Neuronal stem cell (in vitro differentiated cells): ENCODE measurements at regions not wholly inside any gene's neighbourhood (a gene's known extent, or its start where the extent isn't known, plus 50 kb on each side); places are given as distances from the start of the nearest gene placed in this dataset.
A peak's percentile ranks its signal among the peaks of the same experiment; 100 is the strongest.

ENCODE experiments used
- DNase-seq: peaks from one replicate; pipeline ENCODE4 v3.0.0-alpha.2; 2013; ENCODE audit warnings: low spot score
- H2AFZ ChIP-seq: one replicate; pipeline ENCODE4 v1.6.1; 2013; ENCODE audit warnings: mild to moderate bottlenecking, low read length, inconsistent platforms
- H2AK5ac ChIP-seq: 2 replicates; pipeline ENCODE4 v1.6.1; 2013; ENCODE audit warnings: low read depth, mild to moderate bottlenecking, inconsistent platforms, low read length, moderate library complexity, mixed read lengths
- H2BK120ac ChIP-seq: 2 replicates; pipeline ENCODE4 v1.6.1; 2013; ENCODE audit warnings: low read depth, mild to moderate bottlenecking, inconsistent platforms, low read length, moderate library complexity, mixed read lengths
- H2BK12ac ChIP-seq: one replicate; pipeline ENCODE4 v1.6.1; 2013; ENCODE audit warnings: low read length, inconsistent platforms
- H2BK15ac ChIP-seq: 2 replicates; pipeline ENCODE4 v1.6.1; 2013; ENCODE audit warnings: mild to moderate bottlenecking, low read length, inconsistent platforms, mixed read lengths
- H2BK5ac ChIP-seq: one replicate; pipeline ENCODE4 v1.6.1; 2013; ENCODE audit warnings: inconsistent platforms, mild to moderate bottlenecking, low read length, moderate library complexity
- H3K14ac ChIP-seq: one replicate; pipeline ENCODE4 v1.6.1; 2013; ENCODE audit warnings: low read length, inconsistent platforms
- H3K18ac ChIP-seq: 2 replicates; pipeline ENCODE4 v1.6.1; 2013; ENCODE audit warnings: low read length, inconsistent platforms
- H3K23ac ChIP-seq: 2 replicates; pipeline ENCODE4 v1.6.1; 2013; ENCODE audit warnings: low read depth, mild to moderate bottlenecking, mixed read lengths, low read length, inconsistent platforms; ENCODE audit not compliant: poor library complexity
- H3K27ac ChIP-seq: replicated peaks from 3 replicates; pipeline ENCODE4 v1.5.1; 2013; ENCODE audit warnings: low read length, inconsistent platforms
- H3K27me3 ChIP-seq, 3 experiments: 2 replicates each; pipeline ENCODE4 v1.6.1; 2013; ENCODE audit warnings: low read length in 3 of 3, mild to moderate bottlenecking in 2 of 3, inconsistent platforms in 1 of 3, low read depth in 1 of 3, mixed read lengths in 1 of 3, moderate library complexity in 1 of 3; ENCODE audit not compliant: control insufficient read depth in 3 of 3, insufficient read depth in 3 of 3
- H3K36me3 ChIP-seq, 2 donors: replicated peaks in 1 of 2; 2 replicates each; pipeline ENCODE4 v1.6.1; 2013; ENCODE audit warnings: low read length in 2 of 2; ENCODE audit not compliant: control insufficient read depth in 2 of 2, insufficient read depth in 2 of 2
- H3K4ac ChIP-seq: 2 replicates; pipeline ENCODE4 v1.6.1; 2013; ENCODE audit warnings: inconsistent platforms, mild to moderate bottlenecking, low read length, moderate library complexity
- H3K4me1 ChIP-seq, 2 donors: 1 replicate in 1 of 2; 2 replicates in 1 of 2; pipeline ENCODE4 v1.6.1; 2013; ENCODE audit warnings: low read length in 2 of 2, low read depth in 1 of 2; ENCODE audit not compliant: control insufficient read depth in 2 of 2, insufficient read depth in 1 of 2
- H3K4me2 ChIP-seq: one replicate; pipeline ENCODE4 v1.6.1; 2013; ENCODE audit warnings: mild to moderate bottlenecking, low read length, inconsistent platforms; ENCODE audit not compliant: insufficient read depth, poor library complexity, severe bottlenecking
- H3K4me3 ChIP-seq, 2 donors: 2 replicates each; pipeline ENCODE4 v1.5.1; 2013; ENCODE audit warnings: low read length in 2 of 2, mild to moderate bottlenecking in 2 of 2, inconsistent platforms in 1 of 2, moderate library complexity in 1 of 2
- H3K79me1 ChIP-seq: one replicate; pipeline ENCODE4 v1.6.1; 2013; ENCODE audit warnings: low read depth, mild to moderate bottlenecking, inconsistent platforms, low read length, moderate library complexity
- H3K9ac ChIP-seq: one replicate; pipeline ENCODE4 v1.6.1; 2013; ENCODE audit warnings: mild to moderate bottlenecking, low read depth, low read length, inconsistent platforms; ENCODE audit not compliant: poor library complexity
- H3K9me3 ChIP-seq, 2 donors: replicated peaks in 1 of 2; 2 replicates each; pipeline versions ENCODE3 to v1.6.1; 2013; ENCODE audit warnings: low read length in 2 of 2, mild to moderate bottlenecking in 2 of 2, inconsistent platforms in 1 of 2, low read depth in 1 of 2, mixed read lengths in 1 of 2, moderate library complexity in 1 of 2; ENCODE audit not compliant: control insufficient read depth in 2 of 2, insufficient read depth in 1 of 2
- H4K8ac ChIP-seq: one replicate; pipeline ENCODE4 v1.6.1; 2013; ENCODE audit warnings: low read depth, mild to moderate bottlenecking, inconsistent platforms, low read length, moderate library complexity
- H4K91ac ChIP-seq: one replicate; pipeline ENCODE4 v1.6.1; 2013; ENCODE audit warnings: low read length, low read depth, mild to moderate bottlenecking, inconsistent platforms; ENCODE audit not compliant: poor library complexity
- WGBS, 2 donors: extraction: QIAGEN DNeasy Blood & Tissue Kit; methylation state at CpG; one replicate each; pipeline ENCODE4 v1.1.7; 2013; ENCODE audit warnings: missing lambda C conversion rate in 2 of 2, mixed read lengths in 1 of 2; ENCODE audit not compliant: insufficient read length in 2 of 2, insufficient replicate concordance in 1 of 2; ENCODE audit errors: extremely low coverage in 2 of 2; 5-methylcytosine and 5-hydroxymethylcytosine counted together

- Histone ChIP-seq H3K27ac (no peak overlapping the region), H2BK5ac (no peak overlapping the region), H3K4me3 (no peak overlapping the region), H3K4ac (no peak overlapping the region), H3K9ac (no peak overlapping the region), H2BK12ac (no peak overlapping the region), H3K18ac (no peak overlapping the region), H3K23ac (no peak overlapping the region), H3K36me3 (no peaks in the 10 kb centered on the region), H3K4me1 (no peaks in the 10 kb centered on the region), H3K9me3 (no peaks in the 10 kb centered on the region), H4K91ac (no peak overlapping the region), H3K79me1 (no peaks in the 10 kb centered on the region), H2BK120ac (no peak overlapping the region), H2AFZ (peak overlapping the region; percentile 22), H2BK15ac (no peak overlapping the region), H4K8ac (no peak overlapping the region), H3K14ac (no peak overlapping the region), H2AK5ac (no peak overlapping the region), H3K4me2 (no peak overlapping the region), H3K27me3 (no peaks in the 10 kb centered on the region)
- no CpG with 5 or more reads among the region's 11 CpGs for WGBS, 2 donors
- no peak for DNase-seq
These were observed 52.0 kb upstream of the HBS1L start for GRCh38 chr6:135106611-135107010.

GRCh38 chr6:135105710-135106109 is 51.1 kb upstream of the HBS1L start:
- Histone ChIP-seq H3K4ac (no peak overlapping the region), H2BK15ac (no peak overlapping the region), H3K23ac (no peak overlapping the region), H2AFZ (no peak overlapping the region), H3K36me3 (no peaks in the 10 kb centered on the region), H2BK12ac (no peak overlapping the region), H3K14ac (no peak overlapping the region), H4K8ac (no peak overlapping the region), H2AK5ac (no peak overlapping the region), H3K9ac (no peak overlapping the region), H2BK5ac (no peak overlapping the region), H3K27me3 (no peaks in the 10 kb centered on the region), H4K91ac (no peak overlapping the region), H3K79me1 (no peaks in the 10 kb centered on the region), H2BK120ac (no peak overlapping the region), H3K18ac (no peak overlapping the region), H3K4me1 (no peaks in the 10 kb centered on the region), H3K9me3 (no peaks in the 10 kb centered on the region), H3K27ac (no peak overlapping the region), H3K4me3 (no peak overlapping the region), H3K4me2 (no peak overlapping the region)
- no CpG with 5 or more reads among the region's 2 CpGs for WGBS, 2 donors
- DNase-seq = no peak

- H3K23ac ChIP-seq = no peak overlapping the region
- no peak overlapping the region for H2BK15ac ChIP-seq
- H2BK12ac ChIP-seq = no peak overlapping the region
- H3K79me1 ChIP-seq = no peaks in the 10 kb centered on the region
- H3K18ac ChIP-seq = no peak overlapping the region
- H3K4me3 ChIP-seq = no peak overlapping the region
- H3K36me3 ChIP-seq = no peaks in the 10 kb centered on the region
- H2AK5ac ChIP-seq = no peak overlapping the region
- no peaks in the 10 kb centered on the region for H3K27me3 ChIP-seq
- H3K14ac ChIP-seq = no peak overlapping the region
- H3K27ac ChIP-seq = no peak overlapping the region
- H3K4me2 ChIP-seq = no peak overlapping the region
- no peak overlapping the region for H4K8ac ChIP-seq
- H2BK120ac ChIP-seq = no peak overlapping the region
- no peak overlapping the region for H3K9ac ChIP-seq
- no peaks in the 10 kb centered on the region for H3K4me1 ChIP-seq
- H2BK5ac ChIP-seq = no peak overlapping the region
- no peak overlapping the region for H4K91ac ChIP-seq
- 100% methylated on average over 1 of the region's 3 CpGs for WGBS, 2 donors
- H3K9me3 ChIP-seq = no peaks in the 10 kb centered on the region
- no peak for DNase-seq
- H3K4ac ChIP-seq = no peak overlapping the region
- no peak overlapping the region for H2AFZ ChIP-seq
These were observed 50.7 kb upstream of the HBS1L start for GRCh38 chr6:135105299-135105698.
